GM12878 (cell line): ENCODE measurements at regions not wholly inside any gene's neighbourhood (a gene's known extent, or its start where the extent isn't known, plus 50 kb on each side); places are given as distances from the start of the nearest gene placed in this dataset.

Experiments used
- ATAC-seq: fragments of 200-7000 bp; cut with Tn5 transposase; 3 replicates; pipeline ENCODE4 v1.9.1; 2020; ENCODE audit warnings: mild to moderate bottlenecking, moderate library complexity
- BruUV-seq: library from RNA; stranded (reverse); fragments of 400-500 nt; replicated peaks from 2 replicates; lab custom pipeline; 2021; lab: Mats Ljungman, UMichigan
- CTCF ChIA-PET: fragments of 300-600 bp; sonication (Branson Sonifier 250); formaldehyde crosslinking; extraction: SDS; loops from one replicate; lab custom pipeline; 2021; ENCODE audit warnings: inconsistent platforms; lab: Yijun Ruan, JAX
- POLR2A ChIA-PET: fragments of 350-600 bp; formaldehyde crosslinking; extraction: SDS; loops from one replicate; lab custom pipeline; 2021; ENCODE audit warnings: inconsistent platforms; lab: Charles Lee
- RAD21 ChIA-PET: fragments of 300-600 bp; sonication (Branson Sonifier 250); formaldehyde crosslinking; loops from one replicate; lab custom pipeline; 2023; ENCODE audit warnings: antibody characterized with exemption; ENCODE audit not compliant: unreplicated experiment; lab: Charles Lee
- SMC1A ChIA-PET: fragments of 300-600 bp; sonication (Branson Sonifier 250); formaldehyde crosslinking; loops from one replicate; lab custom pipeline; 2023; ENCODE audit not compliant: unreplicated experiment, uncharacterized antibody; lab: Charles Lee
- DNase-seq: peaks from one replicate; pipeline ENCODE4 v3.0.0-alpha.2; 2011; ENCODE audit warnings: low read depth, low spot score
- FAIRE-seq: peaks from 3 replicates; lab custom pipeline; 2011; peaks lifted over from hg19 to GRCh38; lab: Jason Lieb, UNC
- H2AFZ ChIP-seq: 2 replicates; pipeline ENCODE4 v1.6.0; 2011; ENCODE audit warnings: low read depth, low read length, control low read depth; ENCODE audit not compliant: control insufficient read depth
- H3K27ac ChIP-seq: 2 replicates; pipeline ENCODE4 v1.5.1; 2011; ENCODE audit warnings: control low read depth; ENCODE audit not compliant: control insufficient read depth, insufficient read depth
- H3K27me3 ChIP-seq, 2 experiments: replicated peaks in 1 of 2; 2 replicates each; pipeline versions ENCODE4 v1.6.0 to v1.6.1; 2011; ENCODE audit warnings: low read length in 1 of 2; ENCODE audit not compliant: control insufficient read depth in 2 of 2, insufficient read depth in 2 of 2
- H3K36me3 ChIP-seq, 2 experiments: 2 replicates each; pipeline ENCODE4 v1.5.1; 2011; ENCODE audit warnings: low read length in 1 of 2; ENCODE audit not compliant: control insufficient read depth in 2 of 2, insufficient read depth in 2 of 2
- H3K4me1 ChIP-seq: 2 replicates; pipeline ENCODE4 v1.6.1; 2011; ENCODE audit warnings: mild to moderate bottlenecking, low read length, moderate library complexity, mixed read lengths; ENCODE audit not compliant: control insufficient read depth, insufficient read depth
- H3K4me2 ChIP-seq: 2 replicates; pipeline ENCODE4 v1.6.0; 2011; ENCODE audit warnings: control low read depth; ENCODE audit not compliant: control insufficient read depth, insufficient read depth
- H3K4me3 ChIP-seq: fragments of 200-600 bp; sonication (generic); 2 replicates; pipeline ENCODE4 v1.5.1; 2016
- H3K79me2 ChIP-seq: 2 replicates; pipeline ENCODE4 v1.6.0; 2011; ENCODE audit warnings: low read length; ENCODE audit not compliant: control insufficient read depth, insufficient read depth
- H3K9ac ChIP-seq: 2 replicates; pipeline ENCODE4 v1.8.0; 2011; ENCODE audit warnings: low read length, control low read depth, mixed read lengths; ENCODE audit not compliant: control insufficient read depth, insufficient read depth
- H3K9me3 ChIP-seq: replicated peaks from 3 replicates; pipeline ENCODE4 v1.5.1; 2011; ENCODE audit warnings: mild to moderate bottlenecking, low read length; ENCODE audit not compliant: control insufficient read depth, insufficient read depth
- H4K20me1 ChIP-seq: 2 replicates; pipeline ENCODE4 v1.6.0; 2011; ENCODE audit not compliant: control insufficient read depth, insufficient read depth
- ASH2L ChIP-seq: fragments of 300-600, 200-600 bp; sonication (generic); IDR thresholded peaks from 2 replicates; pipeline ENCODE4 v1.6.1; 2017; ENCODE audit warnings: low read depth, mild to moderate bottlenecking, borderline replicate concordance
- ATF2 ChIP-seq: IDR thresholded peaks from 2 replicates; pipeline ENCODE4 v1.6.1; 2012; ENCODE audit warnings: low read length, inconsistent platforms
- ATF3 ChIP-seq: IDR thresholded peaks from 2 replicates; pipeline ENCODE4 v1.6.1; 2011; ENCODE audit warnings: low read depth, mild to moderate bottlenecking, low read length, moderate library complexity, borderline replicate concordance; ENCODE audit errors: extremely low read depth
- E4F1 ChIP-seq: fragments of 450-650 bp; IDR thresholded peaks from 2 replicates; pipeline ENCODE4 v1.6.1; 2018; ENCODE audit warnings: borderline replicate concordance, mild to moderate bottlenecking; ENCODE audit not compliant: partially characterized antibody
- HDAC6 ChIP-seq: fragments of 200-600 bp; sonication (generic); IDR thresholded peaks from one replicate; pipeline ENCODE4 v1.8.0; 2017; ENCODE audit warnings: antibody characterized with exemption; ENCODE audit not compliant: unreplicated experiment
- MLLT1 ChIP-seq: fragments of 450-650 bp; IDR thresholded peaks from 2 replicates; pipeline ENCODE4 v1.6.1; 2016; ENCODE audit warnings: mild to moderate bottlenecking
- PAX5 ChIP-seq: IDR thresholded peaks from 2 replicates; pipeline ENCODE4 v1.6.1; 2011; ENCODE audit warnings: low read depth, low read length, borderline replicate concordance
- PKNOX1 ChIP-seq: fragments of 450-650 bp; IDR thresholded peaks from 2 replicates; pipeline ENCODE4 v1.6.1; 2016; ENCODE audit warnings: mild to moderate bottlenecking
- RBBP5 ChIP-seq: fragments of 200-600 bp; sonication (generic); conservative IDR thresholded peaks from 2 replicates; pipeline ENCODE4 v1.6.1; 2016
- RUNX3 ChIP-seq: IDR thresholded peaks from 2 replicates; pipeline ENCODE4 v1.6.1; 2012; ENCODE audit warnings: low read length, inconsistent platforms
- SKIL ChIP-seq: fragments of 450-650 bp; IDR thresholded peaks from 2 replicates; pipeline ENCODE4 v1.6.1; 2017; ENCODE audit warnings: mild to moderate bottlenecking, low read depth, inconsistent platforms; ENCODE audit not compliant: poor library complexity, severe bottlenecking
- TARDBP ChIP-seq: IDR thresholded peaks from 2 replicates; pipeline ENCODE4 v1.6.1; 2016; ENCODE audit warnings: borderline replicate concordance
- USF2 ChIP-seq: IDR thresholded peaks from 2 replicates; pipeline ENCODE4 v1.6.1; 2011; ENCODE audit warnings: low read depth, low read length, improper control_type of control experiment, borderline replicate concordance
- WGBS: methylation state at CpG from one replicate; pipeline ENCODE4 v1.1.6; 2016; ENCODE audit warnings: low lambda C conversion rate; ENCODE audit not compliant: insufficient replicate concordance, insufficient coverage; ENCODE audit errors: missing lambda C conversion rate; 5-methylcytosine and 5-hydroxymethylcytosine counted together
- in situ Hi-C: fragments of 300-500 bp; cut with MboI; formaldehyde crosslinking; loops from 9 replicates; pipeline ENCODE4 v1.14.3; 2018; ENCODE audit warnings: mixed read lengths
- intact Hi-C: fragments of 100-400 bp; cut with micrococcal nuclease; formaldehyde crosslinking; loops from one replicate; pipeline ENCODE4 v1.14.2; 2022; ENCODE audit not compliant: unreplicated experiment

GRCh38 chr6:47922391-47922790, 140.6 kb downstream of the OPN5 start:
- H3K79me2 ChIP-seq: no peaks in the 10 kb centered on the region
- H3K27me3 ChIP-seq: no peaks in the 10 kb centered on the region; a peak in 1 of 4 replicates
- no peaks in the 10 kb centered on the region for H4K20me1 ChIP-seq
- in situ Hi-C loops: no loop called here
- no peak overlapping the region for H3K9ac ChIP-seq
- no peaks in the 10 kb centered on the region for H3K9me3 ChIP-seq
- DNase-seq (no peak), FAIRE-seq (no peak), ATAC-seq (no peak)
- POLR2A ChIA-PET: no interaction called here
- H2AFZ ChIP-seq: no peak overlapping the region
- RAD21 ChIA-PET: no interaction called here
- CTCF ChIA-PET: no interaction called here
- no peaks in the 10 kb centered on the region for H3K36me3 ChIP-seq
- no peak overlapping the region for H3K4me2 ChIP-seq
- H3K27ac ChIP-seq: no peak overlapping the region
- BruUV-seq: no TSS peak
- intact Hi-C loops: no loop called here
- no peaks in the 10 kb centered on the region for H3K4me1 ChIP-seq
- H3K4me3 ChIP-seq: no peak overlapping the region
- SMC1A ChIA-PET: no interaction called here
- WGBS: 11% methylated on average over 4 of the region's 4 CpGs
- TF ChIP-seq USF2: no peak
- TF ChIP-seq HDAC6: no peak
- TF ChIP-seq MLLT1: no peak
- TF ChIP-seq PKNOX1: no peak
- TF ChIP-seq PAX5: no peak
- no peak for TF ChIP-seq ASH2L
- no peak for TF ChIP-seq ATF3
- no peak for TF ChIP-seq TARDBP
- no peak for TF ChIP-seq RBBP5
- no peak for TF ChIP-seq ATF2
- no peak for TF ChIP-seq RUNX3
- TF ChIP-seq SKIL: no peak
- no peak for TF ChIP-seq E4F1
